CD4-positive, alpha-beta T cell (primary cell): ENCODE measurements at regions not wholly inside any gene's neighbourhood (a gene's known extent, or its start where the extent isn't known, plus 50 kb on each side); places are given as distances from the start of the nearest gene placed in this dataset.
"Not testable (repeated sequence)": the region's sequence is repeated elsewhere in the genome, so short reads cannot be mapped to it uniquely, and the experiment has no call there.

Source experiments
- ATAC-seq: fragments of 200-7000 bp; cut with Tn5 transposase; one replicate; pipeline ENCODE4 v1.10.0; 2022; ENCODE audit warnings: mild to moderate bottlenecking; ENCODE audit not compliant: poor library complexity
- CTCF ChIA-PET: fragments of 350-600 bp; sonication (Branson Sonifier 250); formaldehyde crosslinking; loops from one replicate; lab custom pipeline; 2021; ENCODE audit warnings: antibody characterized with exemption, inconsistent platforms; lab: Charles Lee
- POLR2A ChIA-PET: fragments of 350-600 bp; sonication (Branson Sonifier 250); formaldehyde crosslinking; loops from one replicate; lab custom pipeline; 2021; ENCODE audit warnings: antibody characterized with exemption, inconsistent platforms; lab: Charles Lee
- DNase-seq, 14 experiments: peaks; one replicate each; pipeline ENCODE4 v3.0.0-alpha.2; 2013 to 2020; ENCODE audit warnings: mixed read lengths in 2 of 14
- H3K27ac ChIP-seq, 2 donors: one replicate each; pipeline versions ENCODE4 v1.5.1 to v1.7.0; 2013; ENCODE audit warnings: low read length in 2 of 2, low read depth in 1 of 2, mild to moderate bottlenecking in 1 of 2
- H3K27me3 ChIP-seq, 2 experiments: 1 replicate in 1 of 2; 2 replicates in 1 of 2; pipeline versions ENCODE4 v1.6.1 to v1.7.0; 2013; ENCODE audit warnings: low read length in 2 of 2, control low read depth in 1 of 2, mild to moderate bottlenecking in 1 of 2, moderate library complexity in 1 of 2; ENCODE audit not compliant: insufficient read depth in 2 of 2, control insufficient read depth in 1 of 2
- H3K36me3 ChIP-seq: one replicate; pipeline ENCODE4 v1.6.1; 2013; ENCODE audit warnings: low read length, control low read depth; ENCODE audit not compliant: insufficient read depth
- H3K4me1 ChIP-seq: one replicate; pipeline ENCODE4 v1.6.1; 2013; ENCODE audit warnings: low read length, control low read depth; ENCODE audit not compliant: insufficient read depth
- H3K4me3 ChIP-seq: one replicate; pipeline ENCODE4 v1.5.1; 2013; ENCODE audit warnings: mild to moderate bottlenecking, low read length, moderate library complexity
- H3K9me3 ChIP-seq, 2 experiments: 1 replicate in 1 of 2; 2 replicates in 1 of 2; pipeline versions ENCODE4 v1.6.1 to v1.7.0; 2013; ENCODE audit warnings: low read length in 2 of 2, mild to moderate bottlenecking in 2 of 2, control low read depth in 1 of 2, moderate library complexity in 1 of 2; ENCODE audit not compliant: control insufficient read depth in 1 of 2, insufficient read depth in 1 of 2
- H3K27ac Mint-ChIP-seq: one replicate; pipeline ENCODE4 v1.8.0; 2020; ENCODE audit warnings: mixed read lengths
- H3K27me3 Mint-ChIP-seq: one replicate; pipeline ENCODE4 v1.8.0; 2021; ENCODE audit warnings: mixed read lengths
- H3K36me3 Mint-ChIP-seq: one replicate; pipeline ENCODE4 v1.8.0; 2021; ENCODE audit warnings: low read depth, mixed read lengths
- H3K4me1 Mint-ChIP-seq: one replicate; pipeline ENCODE4 v1.8.0; 2021; ENCODE audit warnings: low read depth, mixed read lengths
- H3K4me3 Mint-ChIP-seq: one replicate; pipeline ENCODE4 v1.8.0; 2020; ENCODE audit warnings: mild to moderate bottlenecking, mixed read lengths
- H3K9me3 Mint-ChIP-seq: one replicate; pipeline ENCODE4 v1.8.0; 2020; ENCODE audit warnings: mixed read lengths
- CTCF ChIP-seq: fragments of 200-600 bp; IDR thresholded peaks from one replicate; pipeline ENCODE4 v1.8.0; 2022; ENCODE audit warnings: antibody characterized with exemption, mild to moderate bottlenecking
- intact Hi-C, 2 experiments: fragments of 100-400 bp; cut with DNase I in 1 of 2; cut with micrococcal nuclease in 1 of 2; formaldehyde crosslinking; loops; one replicate each; pipeline versions ENCODE4 v1.15.1 to v1.9.0; 2023 to 2025; cut with DNase I, micrococcal nuclease

DNA sequence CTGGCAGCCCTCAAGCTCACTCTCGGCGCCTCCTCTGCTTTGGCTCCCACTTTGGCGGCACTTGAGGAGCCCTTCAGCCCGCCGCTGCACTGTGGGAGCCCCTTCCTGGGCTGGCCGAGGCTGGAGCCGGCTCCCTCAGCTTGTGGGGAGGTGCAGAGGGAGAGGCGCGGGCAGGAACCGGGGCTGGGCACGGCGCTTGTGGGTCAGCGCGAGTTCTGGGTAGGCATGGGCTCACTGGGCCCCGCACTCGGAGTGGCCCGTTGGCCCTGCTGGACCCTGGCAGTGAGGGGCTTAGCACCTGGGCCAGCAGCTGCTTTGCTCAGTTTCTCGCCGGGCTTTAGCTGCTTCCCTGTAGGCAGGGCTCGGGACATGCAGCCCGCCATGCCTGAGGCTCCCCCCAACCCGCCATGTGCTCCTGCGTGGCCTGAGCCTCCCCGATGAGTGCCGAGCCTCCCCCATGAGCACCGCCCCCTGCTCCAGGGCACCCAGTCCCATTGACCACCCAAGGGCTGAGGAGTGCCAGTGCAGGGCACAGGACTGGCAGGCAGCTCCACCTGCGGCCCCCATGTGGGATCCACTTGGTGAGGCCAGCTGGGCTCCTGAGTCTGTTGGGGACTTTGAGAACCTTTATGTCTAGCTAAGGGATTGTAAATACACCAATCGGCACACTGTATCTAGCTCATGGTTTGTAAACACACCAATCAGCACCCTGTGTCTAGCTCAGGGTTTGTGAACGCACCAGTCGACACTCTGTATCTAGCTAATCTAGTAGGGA, 101.5 kb upstream of the DRD5 start:
- no peaks in the 10 kb centered on the region for H3K9me3 Mint-ChIP-seq
- no peak overlapping the region for H3K4me3 Mint-ChIP-seq
- no peaks in the 10 kb centered on the region for H3K27me3 ChIP-seq
- ATAC-seq (no peak), DNase-seq (no peak)
- H3K4me1 Mint-ChIP-seq = no peaks in the 10 kb centered on the region
- POLR2A ChIA-PET = no interaction called here
- H3K27ac Mint-ChIP-seq = no peak overlapping the region
- H3K27me3 Mint-ChIP-seq = peaks cover 3% of the 10 kb centered on the region
- TF ChIP-seq CTCF = no peak
- no peak overlapping the region for H3K27ac ChIP-seq
- CTCF ChIA-PET = no interaction called here
- intact Hi-C loops = no loop called here
- no peaks in the 10 kb centered on the region for H3K36me3 Mint-ChIP-seq
- no peak overlapping the region for H3K4me3 ChIP-seq
- no peaks in the 10 kb centered on the region for H3K36me3 ChIP-seq
- H3K4me1 ChIP-seq = no peaks in the 10 kb centered on the region
- peaks cover 0 to 4% of the 10 kb centered on the region in 2 experiments for H3K9me3 ChIP-seq

DNA sequence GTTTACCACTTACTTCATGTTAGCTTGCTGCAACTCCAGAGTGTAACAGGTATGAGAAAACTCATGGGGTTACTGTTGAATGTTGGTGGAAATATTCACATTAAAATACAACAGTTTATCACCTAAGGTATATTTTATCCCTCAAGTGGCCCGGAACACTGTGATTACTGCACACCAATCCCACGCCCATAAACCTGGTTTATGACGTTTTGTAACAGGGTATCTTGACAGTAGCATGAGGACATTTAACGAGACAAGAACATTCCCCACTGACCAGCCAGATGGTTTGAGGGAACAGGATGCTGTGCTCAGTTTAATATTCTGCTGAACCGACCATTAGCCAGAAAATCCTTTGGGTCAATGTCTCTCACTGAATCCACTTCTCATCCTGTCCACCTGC, 98.3 kb upstream of the DRD5 start:
- CTCF ChIA-PET = not testable (repeated sequence)

GRCh38 chr4:9685016-9685415, 96.4 kb upstream of the DRD5 start:
- H3K36me3 Mint-ChIP-seq, H3K27ac Mint-ChIP-seq, H3K4me3 ChIP-seq, H3K4me3 Mint-ChIP-seq, DNase-seq, ATAC-seq, POLR2A ChIA-PET, intact Hi-C loops, H3K9me3 ChIP-seq, H3K4me1 ChIP-seq, H3K4me1 Mint-ChIP-seq, H3K36me3 ChIP-seq, H3K27ac ChIP-seq, H3K27me3 Mint-ChIP-seq, H3K27me3 ChIP-seq, CTCF ChIA-PET, H3K9me3 Mint-ChIP-seq: not testable (repeated sequence)

More for the DNA sequence above, 98.3 kb upstream of the DRD5 start:
- H3K27me3 Mint-ChIP-seq, H3K36me3 ChIP-seq, H3K4me1 ChIP-seq, DNase-seq, H3K36me3 Mint-ChIP-seq, H3K27ac Mint-ChIP-seq, H3K4me3 ChIP-seq, ATAC-seq, H3K4me1 Mint-ChIP-seq, intact Hi-C loops, H3K27me3 ChIP-seq, H3K9me3 ChIP-seq, POLR2A ChIA-PET, H3K9me3 Mint-ChIP-seq, H3K27ac ChIP-seq, H3K4me3 Mint-ChIP-seq: not testable (repeated sequence)

- no peaks in the 10 kb centered on the region for H3K9me3 Mint-ChIP-seq
- DNase-seq (no peak), ATAC-seq (no peak)
- ChIA-PET POLR2A (interaction anchor here (1.2 kb wide), 1 partner anchor 13 kb away, joined by 3 read pairs; no protein-coding TSS in a partner anchor), CTCF (interaction anchor here (0.6 kb wide), 1 partner anchor 1165 kb away, joined by 4 read pairs; no protein-coding TSS in a partner anchor)
- H3K4me1 ChIP-seq = peaks cover under 1% of the 10 kb centered on the region
- H3K27me3 ChIP-seq = no peaks in the 10 kb centered on the region
- H3K36me3 Mint-ChIP-seq = no peaks in the 10 kb centered on the region
- no peaks in the 10 kb centered on the region for H3K9me3 ChIP-seq
- no peaks in the 10 kb centered on the region for H3K36me3 ChIP-seq
- H3K27ac ChIP-seq = no peak overlapping the region
- H3K4me3 ChIP-seq = no peak overlapping the region
- H3K27me3 Mint-ChIP-seq = peaks cover under 1% of the 10 kb centered on the region
- peaks cover 3% of the 10 kb centered on the region for H3K4me1 Mint-ChIP-seq
- no peak for TF ChIP-seq CTCF
- intact Hi-C loops = no loop called here
- no peak overlapping the region for H3K4me3 Mint-ChIP-seq
- H3K27ac Mint-ChIP-seq = no peak overlapping the region
Measured at GRCh38 chr4:9685692-9686091, 95.7 kb upstream of the DRD5 start.

GRCh38 chr4:9690636-9691237, 90.7 kb upstream of the DRD5 start:
- ChIA-PET CTCF (interaction anchor here (1.3 kb wide), 1 partner anchor 13 kb away, joined by 4 read pairs; no protein-coding TSS in a partner anchor), POLR2A (interaction anchor here (1.1 to 1.8 kb wide), 6 partner anchors 12 to 766 kb away, joined by 3 to 14 read pairs (median 8); partner anchors contain the start of genes WDR1 and ZNF518B)
- not testable (repeated sequence) for H3K36me3 Mint-ChIP-seq, H3K27me3 Mint-ChIP-seq, ATAC-seq, H3K9me3 Mint-ChIP-seq, H3K36me3 ChIP-seq, DNase-seq, H3K9me3 ChIP-seq, H3K27me3 ChIP-seq, H3K4me1 ChIP-seq
- Mint-ChIP-seq H3K4me1 (peaks cover 26% of the 10 kb centered on the region), H3K4me3 (peak overlapping the region; percentile 92), H3K27ac (peak overlapping the region; percentile 85)
- intact Hi-C loops = loop anchor here (5.0 to 10.0 kb wide), 3 partner anchors 424 to 844 kb away; partner anchors contain the start of gene WDR1 (in 1 of the 2)
- Histone ChIP-seq H3K27ac (peak overlapping the region; percentile 67 to 73), H3K4me3 (peak overlapping the region; percentile 72)
